HG03196 (cell line): ENCODE measurements at regions not wholly inside any gene's neighbourhood (a gene's known extent, or its start where the extent isn't known, plus 50 kb on each side); places are given as distances from the start of the nearest gene placed in this dataset.
A peak's percentile ranks its signal among the peaks of the same experiment; 100 is the strongest.

Experiments used
- ATAC-seq: cut with Tn5 transposase; IDR thresholded peaks from one replicate; pipeline ENCODE4 v1.9.1; 2021; ENCODE audit not compliant: unreplicated experiment

DNA sequence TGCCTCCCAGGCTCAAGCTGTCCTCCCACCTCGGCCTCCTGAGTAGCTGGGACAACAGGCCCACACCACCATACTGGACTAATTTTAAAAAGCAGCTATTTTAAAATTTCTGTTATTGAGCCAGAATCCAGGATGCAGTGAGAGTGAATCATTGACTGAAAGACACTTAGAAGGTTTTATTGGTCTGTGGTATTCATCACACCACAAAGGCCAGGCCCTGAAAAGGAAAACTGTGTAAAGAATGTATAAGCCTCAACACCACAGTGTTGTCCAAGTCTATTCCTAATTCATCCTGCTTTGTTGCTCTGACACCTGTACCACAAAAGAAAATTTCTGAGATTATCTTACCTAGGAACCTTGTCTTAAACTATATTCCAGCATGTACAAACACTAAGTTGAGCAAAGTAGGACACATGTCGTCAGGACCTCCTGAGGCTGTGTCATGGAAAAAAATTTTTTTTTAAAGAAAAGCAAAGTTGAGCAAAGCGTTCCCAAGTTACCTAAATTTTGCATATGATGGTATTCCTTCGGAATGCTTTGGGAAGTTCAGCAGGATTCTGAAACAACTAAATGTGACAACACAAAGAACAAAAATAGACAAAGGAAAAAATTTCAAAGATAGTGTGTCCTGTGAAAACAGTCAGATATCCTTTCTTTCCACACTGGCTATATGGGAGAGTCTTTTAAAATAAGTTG is 129.6 kb upstream of the MKLN1 start:
- no peak for ATAC-seq

GRCh38 chr7:131202451-131202850 is 125.2 kb upstream of the MKLN1 start:
- ATAC-seq, result no peak

- ATAC-seq, result no peak
These were observed 124.2 kb upstream of the MKLN1 start for GRCh38 chr7:131203291-131203976.

DNA sequence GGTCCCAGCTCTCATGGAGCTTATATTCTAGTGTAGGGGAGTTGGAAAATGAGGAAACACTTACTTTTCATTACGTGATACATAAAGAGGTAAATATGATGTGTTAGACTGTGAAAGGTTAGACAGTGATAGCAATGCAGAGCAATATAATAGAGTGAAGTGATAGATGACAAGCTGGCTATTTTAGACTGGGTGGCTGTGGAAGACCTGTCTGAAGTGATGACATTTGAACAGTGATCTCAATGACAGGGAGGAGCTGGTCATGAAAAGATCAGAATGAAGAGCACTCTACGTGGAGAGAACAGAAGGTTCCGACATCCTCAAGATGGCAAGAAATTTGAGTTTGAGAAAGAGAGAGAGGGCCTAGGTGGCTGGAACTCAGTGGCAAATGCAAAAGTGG is 118.9 kb upstream of the MKLN1 start:
- ATAC-seq, result no peak

- no peak for ATAC-seq
These were observed 117.1 kb upstream of the MKLN1 start for GRCh38 chr7:131210618-131211017.

GRCh38 chr7:131211500-131211899 is 116.2 kb upstream of the MKLN1 start:
- no peak for ATAC-seq

- ATAC-seq, result no peak
These were observed 115.6 kb upstream of the MKLN1 start for GRCh38 chr7:131212114-131212513.

- no peak for ATAC-seq
These were observed 108.9 kb upstream of the MKLN1 start for GRCh38 chr7:131218727-131219128.

DNA sequence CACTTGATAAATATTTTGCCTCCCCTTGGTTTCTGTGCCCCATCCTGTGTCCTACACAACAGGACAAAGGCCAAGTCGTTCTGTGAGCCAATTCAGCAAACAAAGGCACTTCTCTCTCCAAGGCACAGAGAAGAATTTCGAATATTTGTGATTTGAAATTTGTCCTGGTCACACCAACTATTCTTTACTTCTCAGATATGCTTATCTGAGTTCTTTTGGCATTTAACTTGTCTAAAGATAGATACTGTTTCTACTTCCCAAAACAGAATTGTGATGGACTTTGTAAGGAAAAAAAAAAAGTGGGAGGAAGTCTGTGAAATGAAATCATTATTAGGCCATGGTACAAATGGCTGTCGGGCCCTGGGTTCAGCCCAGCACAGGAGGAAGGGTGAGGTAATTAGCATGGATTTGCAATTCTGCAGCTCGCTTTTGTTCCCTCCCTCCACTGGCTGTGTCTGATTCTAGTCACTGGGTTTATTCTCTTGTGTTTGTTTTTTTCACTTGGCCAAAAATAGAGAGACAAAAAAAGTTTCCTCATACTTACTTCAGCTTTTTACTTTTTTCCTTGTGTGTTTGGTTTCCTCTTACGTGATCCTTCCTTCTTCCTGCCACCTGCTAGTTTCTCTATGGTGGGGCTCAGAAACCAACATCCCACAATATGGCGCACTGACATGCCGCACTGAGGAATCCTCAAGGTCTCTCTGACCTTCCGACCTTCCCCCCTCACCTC is 108.2 kb upstream of the MKLN1 start:
- no peak for ATAC-seq

GRCh38 chr7:131221061-131221460 is 106.6 kb upstream of the MKLN1 start:
- ATAC-seq, result no peak

DNA sequence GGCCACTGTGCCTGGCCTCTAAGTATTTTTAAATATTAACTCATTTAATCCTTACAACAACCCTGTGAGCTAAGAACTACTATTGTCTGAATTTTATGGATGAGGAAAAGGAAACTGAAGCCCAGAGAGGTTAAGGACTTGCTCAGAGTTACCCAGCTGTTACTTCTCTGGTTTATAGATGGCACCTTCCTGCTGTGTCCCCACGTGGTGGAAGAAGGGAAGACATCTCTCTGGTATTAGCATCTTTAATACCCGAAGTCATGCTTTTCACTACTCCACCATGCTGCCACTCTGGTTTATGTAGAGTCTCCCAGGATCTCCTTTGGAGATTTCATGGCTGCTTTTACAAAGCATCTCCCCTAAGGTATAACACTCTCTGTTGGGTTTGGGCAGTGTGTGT is 105.5 kb upstream of the MKLN1 start:
- ATAC-seq, result no peak

- ATAC-seq, result no peak
These were observed 104.5 kb upstream of the MKLN1 start for GRCh38 chr7:131223151-131223550.

GRCh38 chr7:131224996-131225395 is 102.7 kb upstream of the MKLN1 start:
- no peak for ATAC-seq

- peak; percentile 38 for ATAC-seq
These were observed 101.8 kb upstream of the MKLN1 start for GRCh38 chr7:131225619-131226513.

GRCh38 chr7:131226514-131226865 is 101.2 kb upstream of the MKLN1 start:
- no peak for ATAC-seq

GRCh38 chr7:131231381-131232220 is 96.1 kb upstream of the MKLN1 start:
- ATAC-seq, result peak; percentile 74

GRCh38 chr7:131232768-131233167 is 94.9 kb upstream of the MKLN1 start:
- no peak for ATAC-seq

GRCh38 chr7:131233193-131233592 is 94.5 kb upstream of the MKLN1 start:
- ATAC-seq, result no peak

- ATAC-seq, result no peak
These were observed 92.8 kb upstream of the MKLN1 start for GRCh38 chr7:131234719-131235488.
